SK-N-SH treated with all-trans-retinoic acid at 6 μM for 48 hours (cell line): ENCODE measurements at regions not wholly inside any gene's neighbourhood (a gene's known extent, or its start where the extent isn't known, plus 50 kb on each side); places are given as distances from the start of the nearest gene placed in this dataset.

Source experiments
- BACH2 ChIP-seq: fragments of 250-450 bp; sonication (Bioruptor Pico); IDR thresholded peaks from 2 replicates; pipeline ENCODE4 v1.9.0; 2021; ENCODE audit warnings: mild to moderate bottlenecking, borderline replicate concordance
- ESRRG ChIP-seq: fragments of 250-450 bp; sonication (Bioruptor Pico); IDR thresholded peaks from 2 replicates; pipeline ENCODE4 v1.6.1; 2021; ENCODE audit warnings: mild to moderate bottlenecking
- PATZ1 ChIP-seq: fragments of 250-450 bp; sonication (Bioruptor Pico); IDR thresholded peaks from 2 replicates; pipeline ENCODE4 v1.8.0; 2020; ENCODE audit warnings: mild to moderate bottlenecking, moderate library complexity, borderline replicate concordance
- ZFP30 ChIP-seq: fragments of 450-650 bp; formaldehyde crosslinking; IDR thresholded peaks from 2 replicates; pipeline ENCODE4 v1.5.0; 2022; ENCODE audit warnings: mild to moderate bottlenecking, moderate library complexity
- ZNF8 ChIP-seq: fragments of 450-650 bp; formaldehyde crosslinking; IDR thresholded peaks from 2 replicates; pipeline ENCODE4 v1.5.0; 2020; ENCODE audit warnings: mild to moderate bottlenecking, moderate library complexity

- TF ChIP-seq BACH2: no peak
- TF ChIP-seq PATZ1 (CRISPR knock-in tag): no peak
- TF ChIP-seq ZFP30 (CRISPR knock-in tag): no peak
- no peak for TF ChIP-seq ZNF8 (CRISPR knock-in tag)
- no peak for TF ChIP-seq ESRRG (CRISPR knock-in tag)
Observed at GRCh38 chr10:121064491-121064890, 213.3 kb downstream of the WDR11 start.
